ENCODE measurements at regions not wholly inside any gene's neighbourhood (a gene's known extent, or its start where the extent isn't known, plus 50 kb on each side); places are given as distances from the start of the nearest gene placed in this dataset.

DNA sequence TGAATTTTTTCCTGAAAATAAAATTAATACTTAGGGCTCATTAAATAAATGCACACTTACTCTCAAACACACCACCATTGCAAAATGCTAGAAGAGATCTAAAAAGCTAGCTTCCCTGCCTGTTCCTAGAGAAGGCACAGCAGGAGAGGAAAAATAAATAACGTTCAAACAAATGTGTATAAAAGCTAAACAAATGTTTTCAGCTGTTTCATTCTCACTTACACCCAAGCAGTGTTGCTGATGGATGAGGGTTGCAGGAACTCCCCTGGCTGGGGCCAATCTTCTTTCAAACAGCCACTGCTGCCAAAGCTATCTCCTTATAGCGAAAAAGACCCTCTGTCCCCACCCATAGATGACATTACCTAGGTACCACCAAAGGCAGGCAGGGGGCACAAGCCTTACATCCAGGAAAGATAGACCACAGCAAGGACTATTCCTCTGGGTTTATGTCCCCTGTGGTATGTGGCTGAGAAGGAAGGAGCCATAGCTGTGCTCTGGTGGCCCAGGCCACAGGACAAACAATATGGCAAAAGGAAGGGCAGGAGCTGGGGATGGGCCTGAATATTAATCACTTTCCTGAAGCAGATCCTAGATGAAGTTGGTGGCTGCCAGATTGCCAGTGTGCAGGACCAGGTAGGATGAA lies 214.6 kb downstream of the TTC32 start:
- no peak for DNase-seq (ENCODE audit: extremely low read depth, low read depth)

DNA sequence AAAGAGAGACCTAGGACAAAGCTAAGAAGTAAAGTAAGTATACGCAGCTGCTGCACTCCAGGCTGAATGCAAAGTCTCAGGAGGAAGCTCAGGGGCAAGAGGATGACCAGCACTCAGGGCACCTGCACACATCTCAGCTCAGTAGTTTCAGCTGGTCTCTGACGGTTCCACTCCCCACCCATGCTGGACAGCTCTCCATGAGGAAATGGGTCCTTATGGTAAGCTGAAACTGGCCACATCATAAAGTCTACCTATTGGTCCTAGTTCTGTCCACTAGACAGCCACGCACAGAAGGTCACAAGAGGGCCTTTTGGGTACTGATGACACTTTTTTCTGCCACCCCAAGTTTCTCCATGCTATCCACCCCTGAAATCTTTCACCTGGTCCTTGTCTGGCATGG lies 215.3 kb downstream of the TTC32 start:
- no peak for DNase-seq (ENCODE audit: extremely low read depth, low read depth)

GRCh38 chr2:19685731-19686130 lies 216.1 kb downstream of the TTC32 start:
- no peak for DNase-seq (ENCODE audit: extremely low read depth, low read depth)

- no peak for DNase-seq (ENCODE audit: extremely low read depth, low read depth)
Measured at GRCh38 chr2:19684516-19684915, 217.3 kb downstream of the TTC32 start.

DNA sequence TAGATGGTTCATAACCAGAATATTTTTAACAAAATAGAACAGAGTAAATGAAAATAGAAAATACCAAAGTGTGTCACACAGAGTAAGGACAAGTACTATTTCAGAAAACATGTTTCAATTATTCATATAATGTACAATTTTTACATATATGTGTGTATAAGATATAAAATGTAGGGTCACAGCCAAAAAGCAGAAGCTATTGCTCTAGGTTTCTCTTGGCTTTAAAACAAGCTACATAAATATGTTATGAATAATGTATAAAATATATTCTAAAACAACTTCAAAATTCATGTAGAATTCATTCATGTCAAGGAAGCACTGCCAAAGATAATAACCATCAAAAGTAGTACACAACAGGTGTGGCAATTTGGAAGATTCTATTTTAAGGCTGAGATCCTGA lies 218.2 kb downstream of the TTC32 start:
- DNase-seq (ENCODE audit: extremely low read depth, low read depth): no peak

- no peak for DNase-seq (ENCODE audit: extremely low read depth, low read depth)
Measured at GRCh38 chr2:19682493-19682892, 219.3 kb downstream of the TTC32 start.

DNA sequence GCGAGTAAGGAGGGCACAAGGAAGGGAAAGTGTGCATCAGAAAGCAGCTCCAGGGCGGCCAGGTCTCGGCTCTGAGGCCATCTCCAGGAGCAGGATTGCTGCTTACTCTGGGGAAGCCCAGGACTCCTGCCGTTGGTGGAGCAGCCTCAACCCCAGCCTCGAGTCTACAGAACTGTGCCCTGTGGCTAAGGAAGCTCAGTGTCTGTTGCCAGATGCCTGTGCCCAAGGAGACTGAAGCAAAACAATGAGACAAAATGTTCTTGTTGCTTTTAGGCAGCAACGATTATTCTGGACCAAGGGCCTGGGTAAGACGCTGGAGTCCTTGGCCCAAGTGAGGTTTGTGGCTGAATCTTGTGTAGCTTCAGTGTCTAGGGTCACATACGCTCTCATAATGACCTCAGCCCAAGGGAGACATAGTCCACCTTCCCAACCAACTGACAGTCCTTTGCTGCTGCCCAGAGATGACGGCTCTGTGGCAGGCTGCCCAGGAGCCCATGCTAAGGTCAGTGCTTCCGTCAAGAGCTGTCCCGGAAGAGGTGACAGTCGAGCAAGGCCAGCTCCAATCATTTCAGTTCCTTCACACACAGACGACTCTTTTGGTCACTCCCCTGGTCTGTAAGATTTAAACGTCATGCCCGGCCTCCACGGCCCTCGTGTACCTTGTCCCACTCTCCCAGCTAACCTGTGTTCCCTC lies 223.8 kb downstream of the TTC32 start:
- DNase-seq (ENCODE audit: extremely low read depth, low read depth): no peak

- no peak for DNase-seq (ENCODE audit: extremely low read depth, low read depth)
Measured at GRCh38 chr2:19677215-19677777, 224.5 kb downstream of the TTC32 start.

DNA sequence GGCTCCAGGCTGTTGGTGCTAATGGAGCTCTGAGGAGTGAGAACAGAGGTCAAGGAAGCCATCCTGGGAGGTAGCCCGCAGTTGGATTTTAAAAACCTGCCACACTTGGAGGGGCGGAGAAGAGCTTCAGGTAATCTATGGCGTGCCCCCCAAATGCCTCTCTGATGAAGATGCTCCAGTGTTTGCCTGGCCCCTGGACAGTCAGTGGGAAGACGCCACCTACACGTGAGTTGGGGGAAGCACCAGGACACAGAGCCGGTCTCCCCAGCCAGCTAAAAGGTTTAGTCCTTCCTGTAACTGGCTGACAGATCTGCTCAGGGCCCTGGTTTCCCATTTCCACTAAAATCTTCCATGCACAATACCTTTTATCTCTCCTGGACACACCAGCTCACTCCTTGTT lies 225.0 kb downstream of the TTC32 start:
- no peak for DNase-seq (ENCODE audit: extremely low read depth, low read depth)

- no peak for DNase-seq (ENCODE audit: extremely low read depth, low read depth)
Measured at GRCh38 chr2:19675856-19676460, 225.8 kb downstream of the TTC32 start.

DNA sequence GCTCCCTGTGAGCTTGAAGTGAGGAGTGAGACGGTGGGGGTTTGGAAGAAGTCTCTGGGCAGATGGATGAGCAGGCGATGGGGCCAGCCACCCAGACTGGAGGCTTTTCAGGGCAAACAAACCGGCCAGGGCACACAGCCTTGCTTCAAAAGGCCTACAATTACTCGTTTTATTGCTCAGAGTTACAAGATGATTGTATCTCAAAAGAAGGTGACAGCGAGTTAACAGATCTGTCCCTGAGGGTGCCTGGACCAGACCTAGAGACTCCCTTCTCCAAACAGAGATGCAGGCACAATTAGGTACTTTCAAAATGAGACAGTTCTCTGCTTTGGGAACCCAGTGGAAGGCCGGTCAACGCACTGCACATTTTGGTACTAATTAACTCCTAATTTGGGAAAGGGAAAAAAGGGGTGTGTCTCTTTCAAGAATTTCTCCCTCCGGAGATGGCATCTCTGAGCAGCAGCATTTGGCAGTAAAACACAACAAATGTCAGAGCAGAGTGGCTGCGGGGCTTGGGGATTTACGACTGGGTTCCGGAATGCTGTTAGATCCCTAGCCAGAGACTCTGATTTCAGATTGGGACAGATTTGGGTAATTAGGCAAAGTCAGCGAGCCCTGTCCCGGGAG lies 226.7 kb downstream of the TTC32 start:
- DNase-seq (ENCODE audit: extremely low read depth, low read depth): no peak

- DNase-seq (ENCODE audit: extremely low read depth, low read depth): no peak
Measured at GRCh38 chr2:19674051-19675002, 227.5 kb downstream of the TTC32 start.

DNA sequence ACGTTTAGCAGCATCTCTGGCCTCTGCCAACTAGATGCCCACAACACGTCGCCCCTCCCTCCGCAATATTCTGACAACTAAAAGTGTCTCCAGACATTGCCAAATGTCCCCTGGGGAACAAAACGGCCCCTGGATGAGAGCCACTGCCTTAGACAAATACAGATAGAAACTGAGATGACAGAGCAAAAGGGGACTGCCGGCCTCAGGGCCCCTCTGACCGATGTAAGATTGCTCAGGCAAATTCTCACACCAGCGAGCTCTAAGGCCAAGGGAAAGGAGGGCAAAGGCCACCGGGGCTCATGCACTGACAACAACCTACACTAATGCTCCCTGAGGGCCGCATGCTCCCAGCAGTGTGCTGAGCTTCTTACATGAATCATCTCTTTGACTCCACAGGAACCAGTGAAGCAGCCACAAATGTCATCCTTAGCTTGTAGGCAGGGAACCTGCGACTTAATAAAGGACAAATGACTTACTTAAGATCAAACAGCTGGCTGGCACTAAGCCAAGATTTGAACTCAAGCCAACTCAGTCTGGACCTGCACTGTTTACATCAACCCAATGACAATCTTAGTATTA lies 228.5 kb downstream of the TTC32 start:
- DNase-seq (ENCODE audit: extremely low read depth, low read depth): no peak

DNA sequence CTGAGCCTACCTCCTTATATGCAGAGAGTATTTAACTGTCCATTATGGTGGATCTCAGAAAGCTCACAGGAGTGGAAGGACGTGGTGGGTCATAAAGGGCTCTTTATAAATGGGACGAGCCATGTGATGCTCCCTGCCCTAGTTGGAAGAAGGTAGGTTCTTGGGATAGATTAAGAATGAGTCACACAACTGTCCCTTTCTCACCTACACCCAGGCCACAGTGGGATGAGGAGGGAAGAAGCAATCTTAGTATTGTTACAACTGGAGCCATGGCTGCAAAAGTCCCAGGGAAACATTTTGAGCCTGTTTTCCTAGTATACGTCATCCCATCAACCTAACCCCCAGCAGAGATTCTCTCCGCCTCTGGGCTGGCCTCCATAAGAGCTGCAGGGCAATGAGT lies 229.9 kb downstream of the TTC32 start:
- DNase-seq (ENCODE audit: extremely low read depth, low read depth): no peak

DNA sequence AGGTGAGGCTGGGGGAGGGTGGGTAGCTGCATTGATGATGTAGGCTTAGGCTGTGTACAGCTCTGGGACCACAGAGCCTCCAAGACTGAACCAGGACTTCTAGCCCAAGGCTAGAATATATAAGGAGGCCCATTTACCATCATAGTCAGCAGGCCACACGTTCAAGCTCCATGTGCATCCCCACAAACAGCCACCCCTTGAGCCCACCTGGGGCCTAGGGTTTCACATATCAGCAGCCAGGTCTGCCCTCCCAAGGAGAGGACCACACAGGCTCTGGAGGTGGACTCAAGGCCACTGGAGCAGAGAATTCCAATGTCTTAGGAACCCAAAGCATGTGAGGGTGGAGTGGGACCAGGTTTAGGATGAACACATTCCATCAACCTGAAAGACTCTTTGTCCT lies 230.5 kb downstream of the TTC32 start:
- no peak for DNase-seq (ENCODE audit: extremely low read depth, low read depth)

- DNase-seq (ENCODE audit: extremely low read depth, low read depth): no peak
Measured at GRCh38 chr2:19670303-19670702, 231.5 kb downstream of the TTC32 start.

- no peak for DNase-seq (ENCODE audit: extremely low read depth, low read depth)
Measured at GRCh38 chr2:19669559-19669958, 232.2 kb downstream of the TTC32 start.

DNA sequence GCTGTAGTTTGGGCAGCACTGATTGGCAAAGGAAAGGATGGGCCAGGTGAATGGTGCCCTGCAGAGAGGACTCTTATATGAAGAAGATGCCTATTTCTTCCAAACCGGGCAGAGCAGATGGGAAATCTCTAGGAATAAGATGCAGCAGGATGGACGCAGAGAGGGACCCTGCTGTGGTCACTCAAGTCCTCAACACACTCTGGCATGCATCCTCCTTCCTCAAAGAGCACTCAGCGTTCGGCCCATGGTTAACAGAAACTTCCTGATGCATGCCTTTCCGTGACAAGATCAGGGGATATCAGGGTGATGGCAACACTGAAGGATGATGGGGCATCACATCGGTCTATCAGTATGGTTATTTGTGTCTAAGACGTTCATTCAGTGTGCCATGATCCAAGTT lies 232.7 kb downstream of the TTC32 start:
- DNase-seq (ENCODE audit: extremely low read depth, low read depth): no peak

- DNase-seq (ENCODE audit: extremely low read depth, low read depth): no peak
Measured at GRCh38 chr2:19667536-19667949, 234.2 kb downstream of the TTC32 start.

DNA sequence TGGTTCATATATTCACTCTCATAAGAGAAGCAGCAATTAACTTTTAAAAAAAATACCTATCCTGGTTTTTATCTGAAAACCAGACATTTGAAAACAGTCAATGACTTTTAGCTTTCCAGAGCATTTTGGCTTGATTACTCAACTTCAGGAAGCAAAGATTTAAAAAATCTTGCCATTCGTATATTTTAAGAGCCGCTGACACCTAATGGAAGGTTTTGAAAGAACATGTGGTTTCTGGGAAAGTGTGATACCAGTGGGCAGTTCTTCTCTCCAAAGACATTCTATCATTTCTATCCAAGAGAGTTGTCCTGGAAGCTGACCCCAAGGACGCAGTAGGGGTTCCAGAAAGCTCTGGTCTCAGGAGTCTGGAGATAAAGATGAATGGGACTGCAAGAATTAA lies 234.7 kb downstream of the TTC32 start:
- peak; percentile 19 for DNase-seq (ENCODE audit: extremely low read depth, low read depth)

Data from NCI-H460 (cell line).